ENCODE measurements at regions not wholly inside any gene's neighbourhood (a gene's known extent, or its start where the extent isn't known, plus 50 kb on each side); places are given as distances from the start of the nearest gene placed in this dataset.

GRCh38 chr4:78704981-78705683 is 71.0 kb upstream of the BMP2K start:
- TF ChIP-seq EZH2phosphoT487 (IDR thresholded peaks at IDR 0.05; ENCODE audit: borderline replicate concordance, low read length) (no peak), CTCF (conservative IDR thresholded peaks at IDR 0.05; ENCODE audit: low read depth, low read length) (no peak), EZH2 (IDR thresholded peaks at IDR 0.05; ENCODE audit: low read length, unreplicated experiment) (no peak)
